Stimulated activated CD4-positive, alpha-beta T cell treated with anti-CD3 and anti-CD28 coated beads, Interleukin-4, amount 100 ng/mL, for 24 hours (primary cell): ENCODE measurements at regions not wholly inside any gene's neighbourhood (a gene's known extent, or its start where the extent isn't known, plus 50 kb on each side); places are given as distances from the start of the nearest gene placed in this dataset.
A peak's percentile ranks its signal among the peaks of the same experiment; 100 is the strongest.
"Not testable (repeated sequence)": the region's sequence is repeated elsewhere in the genome, so short reads cannot be mapped to it uniquely, and the experiment has no call there.

Experiments
- DNase-seq: peaks from one replicate; pipeline ENCODE4 v3.0.0-alpha.2; 2020

DNA sequence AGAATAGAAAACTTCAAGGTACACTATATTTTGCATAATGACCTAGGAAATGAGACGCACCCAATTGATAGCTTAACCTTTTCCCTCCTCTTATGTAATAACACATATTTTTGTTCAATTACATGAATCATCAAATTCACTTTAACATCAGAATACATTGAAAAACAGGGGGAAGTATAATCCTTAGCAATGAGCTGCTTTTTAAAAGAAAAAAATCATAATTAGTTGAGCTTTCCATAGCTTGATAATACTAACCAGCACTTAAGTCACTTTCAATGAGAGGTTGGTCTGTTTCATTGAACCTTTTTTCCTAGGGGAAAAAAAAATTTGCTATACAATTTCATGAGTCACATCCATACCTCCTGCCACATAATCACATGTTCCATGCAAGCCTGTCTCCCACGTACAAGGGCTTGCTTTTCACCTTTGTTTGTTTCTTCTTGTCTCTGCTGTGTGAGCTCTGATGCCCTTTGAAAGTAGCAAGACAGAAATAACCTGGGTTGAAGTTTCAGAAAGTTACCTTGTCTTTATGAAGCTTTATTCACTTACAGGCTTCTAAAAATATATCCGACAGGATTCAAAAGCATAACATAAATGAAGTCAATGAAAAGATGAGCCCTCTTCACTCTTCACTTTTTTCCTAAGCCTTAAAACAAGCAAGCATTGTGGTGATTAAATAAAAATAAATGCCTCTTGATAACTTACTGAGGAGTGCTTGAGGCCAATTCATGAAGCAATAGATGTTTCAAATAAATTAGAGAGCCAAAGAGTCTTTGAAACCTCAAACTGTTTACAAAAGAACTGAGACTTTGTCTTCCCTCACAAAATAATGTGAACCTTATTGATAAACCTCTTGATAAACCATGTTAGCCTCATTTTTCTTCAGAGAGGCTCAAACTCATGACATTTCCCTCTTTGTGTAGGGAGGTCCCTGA, 108.5 kb downstream of the FEM1C start:
- DNase-seq = no peak

DNA sequence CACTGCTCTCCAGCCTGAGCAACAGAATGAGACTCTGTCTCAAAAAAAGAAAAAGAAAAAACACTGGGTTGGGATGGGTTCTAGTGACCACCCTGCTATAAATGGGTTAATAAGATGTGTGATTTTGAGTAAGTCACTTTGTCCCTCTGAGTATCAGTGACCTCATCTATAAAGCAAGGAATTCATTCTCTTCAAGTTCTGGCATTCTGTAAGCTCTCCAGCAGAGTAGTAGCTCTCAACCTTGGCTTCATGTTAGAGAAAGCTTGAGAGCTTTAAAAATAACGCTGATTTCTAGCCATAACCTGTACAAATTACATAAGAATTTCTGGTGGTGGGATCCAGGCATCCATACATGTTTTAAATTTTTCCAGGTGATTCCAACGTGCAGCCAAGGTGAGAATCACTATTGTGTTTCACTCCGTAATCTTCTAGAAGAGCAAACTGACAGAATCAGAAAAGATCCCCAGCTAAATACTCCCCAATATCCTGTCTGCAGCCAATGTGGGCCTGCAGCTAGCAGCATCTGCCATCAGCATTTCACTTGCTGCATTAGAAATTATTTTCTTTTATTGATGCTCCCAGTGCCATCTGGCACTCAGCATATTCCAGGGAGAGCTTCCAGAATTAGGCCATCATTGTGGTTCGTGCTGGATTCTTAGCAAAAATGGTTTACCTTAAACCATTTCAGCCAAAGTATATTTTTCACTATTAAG, 109.4 kb downstream of the FEM1C start:
- no peak for DNase-seq

DNA sequence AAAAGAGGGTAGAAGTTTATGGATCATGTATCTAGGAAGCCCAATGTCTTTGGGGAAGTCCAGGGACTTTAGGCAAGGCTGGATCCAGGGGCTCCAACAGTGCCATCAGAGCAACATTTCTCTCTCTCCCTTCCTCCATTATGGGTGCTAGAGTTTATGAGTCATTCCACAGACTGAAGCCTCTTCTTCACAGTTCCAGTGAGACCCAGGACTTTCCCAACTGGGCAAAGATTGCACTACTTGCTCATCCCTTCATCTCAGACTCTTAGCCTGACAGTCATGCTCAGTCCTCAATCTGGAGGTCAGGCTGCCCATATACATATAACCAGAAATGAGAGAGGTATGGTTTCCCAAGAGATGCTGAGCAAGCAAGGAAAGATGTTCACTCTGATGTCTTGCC, 110.7 kb downstream of the FEM1C start:
- no peak for DNase-seq

DNA sequence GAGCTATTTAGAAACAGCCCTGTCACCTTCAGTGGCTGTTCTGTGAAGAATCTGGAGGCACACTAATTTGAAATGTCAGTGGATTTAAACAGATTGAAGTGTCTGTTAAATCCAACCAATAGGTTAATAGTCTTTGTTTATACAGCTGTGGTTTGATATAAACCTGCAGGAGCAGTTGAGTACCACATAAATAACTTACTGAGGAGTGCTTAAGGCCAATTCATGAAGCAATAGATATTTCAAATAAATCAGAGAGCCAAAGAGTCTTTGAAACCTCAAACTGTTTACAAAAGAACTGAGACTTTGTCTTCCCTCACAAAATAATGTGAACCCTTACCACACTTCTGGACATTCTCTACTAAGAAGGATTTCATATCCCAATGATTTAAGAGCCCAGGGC, 111.9 kb downstream of the FEM1C start:
- no peak for DNase-seq

DNA sequence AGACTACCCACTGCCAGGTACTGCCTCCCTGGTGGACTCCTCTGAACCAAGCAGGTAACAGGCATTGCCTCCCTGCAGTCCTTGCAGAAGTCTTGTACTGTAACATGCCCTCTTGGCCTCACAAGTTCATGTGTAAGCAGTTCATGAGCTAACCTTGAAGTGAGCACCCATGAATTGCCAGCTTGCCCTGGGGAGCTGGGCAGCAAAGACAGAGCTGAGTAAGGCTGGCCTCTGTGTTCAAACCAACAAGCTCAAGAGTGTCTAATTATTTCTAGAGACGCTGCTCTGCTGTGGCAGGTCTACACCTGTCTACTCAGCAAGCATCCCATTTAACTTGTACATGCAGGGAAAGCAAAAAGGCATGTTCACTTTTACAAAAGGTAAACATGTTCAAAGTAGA, 113.5 kb downstream of the FEM1C start:
- no peak for DNase-seq

DNA sequence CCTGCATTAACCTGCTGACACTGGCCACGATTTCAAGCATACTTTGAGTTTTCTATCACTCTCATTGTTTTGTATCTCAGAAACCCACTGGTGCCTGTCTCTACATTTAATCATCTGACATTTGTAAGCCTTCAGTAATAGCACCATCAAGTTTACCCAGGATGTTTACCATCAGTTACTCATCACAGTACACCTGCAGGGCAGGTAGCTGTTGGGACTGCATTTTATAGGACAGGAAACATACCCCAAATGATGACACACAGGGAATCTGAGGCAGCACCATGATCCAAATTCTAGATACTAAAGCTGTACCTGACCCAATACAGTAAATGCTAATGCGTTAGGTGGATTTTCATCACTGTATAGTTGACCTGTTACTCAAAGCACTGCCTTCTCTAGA, 114.2 kb downstream of the FEM1C start:
- no peak for DNase-seq

DNA sequence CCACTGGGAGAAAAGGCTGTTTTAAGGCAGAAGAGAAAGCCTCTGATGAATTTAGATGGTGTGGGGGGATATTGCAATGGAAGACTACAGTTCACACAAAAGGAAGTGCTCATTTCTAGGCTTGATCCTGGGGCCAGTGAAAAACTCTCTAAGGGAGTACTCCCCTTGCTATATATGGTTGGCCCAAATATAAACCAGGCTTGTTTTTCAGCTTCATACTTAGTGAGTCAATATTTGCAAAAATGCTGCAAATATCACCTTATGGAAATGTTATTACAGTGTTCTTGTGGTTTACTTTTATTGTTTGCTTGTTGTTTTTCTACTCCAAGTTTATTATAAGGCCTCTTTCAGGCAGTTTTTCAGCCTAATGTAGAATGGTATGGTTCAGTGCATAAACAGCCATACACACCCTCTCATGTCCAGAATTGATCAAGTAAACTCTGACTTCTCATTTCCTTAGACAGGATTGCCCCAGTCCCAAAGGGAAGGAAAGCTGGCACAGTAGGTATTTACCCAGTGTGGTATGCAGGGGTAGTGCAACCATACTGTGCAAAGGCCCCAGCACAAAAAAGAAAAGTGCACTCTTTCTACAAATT, 115.1 kb downstream of the FEM1C start:
- DNase-seq = no peak

DNA sequence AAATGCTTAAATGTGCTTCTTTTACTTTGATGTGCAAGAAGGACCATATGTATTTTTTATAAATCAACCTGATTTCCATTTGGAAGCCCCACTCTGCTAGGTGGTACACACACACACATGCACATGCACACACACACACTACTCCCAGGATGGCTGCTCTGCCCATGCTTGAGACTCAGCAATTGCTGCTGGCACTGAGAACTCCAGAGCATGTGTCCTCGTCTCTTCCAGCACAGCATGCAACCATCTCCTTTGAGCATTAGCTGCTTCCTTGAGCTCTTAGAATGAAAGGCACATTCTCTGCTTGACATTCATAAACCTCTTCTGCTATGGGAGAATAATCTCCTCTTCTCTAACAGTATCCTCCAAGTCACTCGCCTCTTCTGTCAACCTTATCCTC, 115.9 kb downstream of the FEM1C start:
- DNase-seq = no peak

DNA sequence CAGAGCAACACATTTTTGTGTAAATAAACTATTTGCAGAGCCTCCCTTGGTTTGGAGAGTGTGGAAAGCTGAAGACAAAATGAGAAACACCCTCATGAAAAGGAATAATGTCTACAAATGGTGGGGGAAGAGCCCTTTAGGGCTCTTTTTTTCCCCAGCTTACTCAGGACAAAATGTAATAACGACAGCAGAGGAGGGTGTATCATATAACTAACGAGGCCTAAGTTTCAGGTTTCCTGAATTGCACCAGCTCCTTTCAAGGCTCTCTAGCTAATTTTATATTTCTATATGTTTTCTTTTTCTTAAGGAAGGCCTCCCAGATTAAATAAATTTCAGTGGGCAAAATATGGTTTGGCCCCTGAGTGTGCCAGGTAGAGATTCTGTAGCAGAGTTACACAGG, 116.3 kb downstream of the FEM1C start:
- DNase-seq = no peak

DNA sequence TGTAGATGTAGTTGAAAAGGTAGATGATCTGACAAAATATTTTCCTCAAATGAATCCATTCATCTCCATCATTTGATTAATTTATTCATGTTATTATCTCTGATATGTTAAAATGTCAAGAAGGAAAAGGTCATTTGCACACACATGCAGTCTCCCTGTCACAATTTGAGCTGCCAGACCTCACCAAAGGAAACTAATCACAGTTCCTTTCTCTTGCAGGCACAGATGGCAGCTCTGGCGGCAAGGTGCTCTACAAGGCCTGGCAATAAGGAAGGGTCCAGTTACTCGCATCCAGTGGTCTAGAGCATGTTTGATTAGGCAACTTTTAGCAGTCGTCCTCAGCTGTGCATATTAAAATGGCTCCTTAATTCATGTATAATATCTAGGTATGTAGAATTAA, 120.1 kb downstream of the FEM1C start:
- DNase-seq = no peak

DNA sequence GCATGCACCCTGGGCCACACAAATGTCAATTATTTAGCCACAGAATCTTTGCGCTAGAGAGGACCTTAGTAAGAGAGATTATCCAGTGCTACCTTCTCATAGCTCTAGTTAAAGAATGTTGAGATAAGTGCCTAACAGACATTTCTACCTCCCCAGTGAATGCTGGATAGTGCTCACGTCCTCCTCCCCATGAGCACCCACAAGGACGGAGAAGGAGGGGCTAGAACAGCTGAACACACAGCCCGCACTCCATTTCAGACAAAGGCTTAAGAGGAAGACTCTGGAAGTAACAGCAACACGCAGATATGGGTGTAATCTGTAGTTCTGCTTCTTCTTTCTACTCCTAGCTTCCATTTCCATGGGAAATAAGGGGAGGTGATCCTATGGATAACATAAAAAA, 120.5 kb downstream of the FEM1C start:
- no peak for DNase-seq

DNA sequence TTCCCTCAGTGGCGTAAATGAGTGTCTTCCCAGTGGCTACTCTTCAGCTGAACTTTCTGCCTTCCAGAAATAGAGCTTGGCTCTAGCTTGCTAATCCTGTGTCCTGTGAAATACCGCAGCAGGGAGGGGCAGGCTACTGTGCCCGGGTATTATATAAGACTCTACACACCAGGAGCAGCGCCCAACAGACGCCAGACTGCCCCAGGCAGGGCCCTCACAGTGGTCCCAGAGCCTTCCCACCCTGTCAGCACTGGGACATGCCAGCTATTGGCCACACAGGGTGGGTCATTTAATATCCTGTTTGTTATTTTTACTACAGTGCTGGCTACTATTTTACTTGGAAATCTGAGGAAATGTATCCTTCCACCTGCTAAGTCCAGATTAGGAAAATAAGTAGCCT, 121.0 kb downstream of the FEM1C start:
- no peak for DNase-seq

DNA sequence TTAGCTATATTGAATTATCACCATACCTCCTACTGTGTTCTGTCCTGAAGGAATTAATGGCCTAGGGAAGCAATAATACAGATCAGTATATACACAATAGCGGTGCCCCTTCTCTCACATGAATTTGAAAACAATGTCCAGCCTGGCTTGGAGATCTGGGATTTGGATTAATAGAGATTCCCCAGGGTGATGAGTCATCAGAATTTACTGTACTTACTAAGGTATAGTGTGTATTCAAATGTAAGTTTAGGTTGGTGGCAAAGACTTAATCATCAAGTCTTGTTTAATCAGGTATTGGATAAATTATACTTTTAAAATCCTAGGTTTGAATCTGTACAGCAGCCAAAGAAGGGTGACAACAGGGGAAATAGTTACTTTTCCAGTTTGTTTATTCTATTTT, 121.5 kb downstream of the FEM1C start:
- DNase-seq = no peak

DNA sequence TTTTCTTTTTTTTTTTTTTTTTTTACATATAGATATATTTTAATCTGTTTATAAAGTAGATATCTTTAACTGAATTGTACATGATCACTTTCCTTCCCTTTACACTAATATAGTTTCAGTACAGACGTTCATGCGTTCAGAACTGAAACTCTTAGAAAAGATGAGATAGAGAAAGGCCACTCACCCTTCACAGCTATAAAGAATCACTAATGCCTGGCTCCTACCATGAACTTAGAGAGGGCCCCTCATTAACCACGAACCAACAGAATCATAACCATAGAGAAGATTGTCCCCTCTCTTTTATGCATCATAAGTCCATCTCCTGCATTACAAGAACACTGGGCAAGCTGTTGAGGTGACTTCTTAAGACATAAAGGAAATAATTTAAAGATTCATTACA, 123.8 kb downstream of the FEM1C start:
- not testable (repeated sequence) for DNase-seq

DNA sequence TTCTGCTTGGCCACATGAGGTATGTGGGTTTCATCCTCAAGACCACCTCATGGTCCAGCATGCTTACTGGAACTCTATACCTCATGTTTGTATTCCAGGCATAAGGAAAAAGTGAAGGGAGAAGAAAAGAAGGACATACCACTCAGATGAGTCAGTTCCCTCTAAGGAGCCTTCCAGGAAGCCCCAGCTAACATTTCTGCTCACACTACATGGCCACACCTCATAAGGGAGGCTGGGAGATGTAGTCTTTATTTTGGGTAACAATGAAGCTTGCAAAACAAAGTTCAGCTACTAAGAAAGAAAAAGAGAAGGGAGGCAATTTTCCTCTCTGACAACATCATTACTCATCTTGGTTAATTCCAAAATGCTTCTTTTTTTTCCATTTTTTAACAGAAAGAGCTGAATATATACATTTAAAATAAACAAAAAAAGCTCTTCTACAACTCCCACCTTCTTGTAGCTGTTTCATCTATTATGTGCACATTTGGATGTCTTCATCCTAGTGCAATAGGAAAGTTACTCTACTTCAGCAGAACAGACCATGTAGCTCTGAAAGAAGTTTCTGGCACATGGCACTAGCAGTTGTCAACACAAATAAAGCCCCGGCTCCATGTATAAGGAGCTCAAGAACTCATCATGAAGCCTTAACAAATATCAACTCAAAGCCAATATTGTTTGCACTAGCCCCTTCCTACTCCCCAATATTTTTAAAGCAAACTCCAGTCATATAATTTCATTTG, 123.6 kb upstream of the CCDC112 start:
- no peak for DNase-seq

DNA sequence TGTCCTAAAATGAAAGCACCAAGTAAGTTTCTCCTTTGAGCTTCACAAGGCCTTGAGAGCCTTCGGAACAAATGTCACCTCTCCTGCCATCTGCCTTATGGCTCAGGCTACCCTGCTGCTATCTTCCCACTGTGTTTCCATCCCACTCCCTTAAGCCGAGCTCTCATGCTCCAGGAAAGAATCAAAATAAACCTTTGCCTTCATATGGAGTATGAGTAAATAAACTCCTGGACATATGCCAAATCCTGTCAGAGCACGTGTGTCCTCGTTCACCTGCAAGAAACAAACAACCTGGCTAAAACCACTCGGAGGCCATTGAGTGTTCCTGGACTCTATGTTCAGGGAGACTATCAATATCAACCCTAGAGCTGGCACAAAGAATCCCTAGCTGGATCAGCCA, 122.3 kb upstream of the CCDC112 start:
- no peak for DNase-seq

DNA sequence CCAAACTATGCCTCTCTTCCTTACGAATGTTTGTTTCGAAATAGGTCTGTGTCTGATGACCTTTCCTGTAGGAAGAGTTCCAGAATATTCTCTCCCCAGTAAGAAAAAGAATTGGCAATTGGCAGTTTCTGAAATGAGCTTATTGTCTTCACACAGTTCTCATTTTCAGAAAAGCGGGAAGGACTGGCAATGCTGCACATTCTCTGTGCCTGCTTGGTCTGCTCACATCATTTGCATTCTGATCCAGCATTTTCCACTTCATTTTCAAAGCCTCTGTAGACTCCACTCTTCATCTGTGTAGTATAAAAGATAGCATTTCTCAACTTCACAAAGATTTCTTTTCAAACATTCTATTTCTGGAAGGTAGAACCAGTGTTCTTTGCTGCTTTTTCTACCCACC, 120.6 kb upstream of the CCDC112 start:
- no peak for DNase-seq

DNA sequence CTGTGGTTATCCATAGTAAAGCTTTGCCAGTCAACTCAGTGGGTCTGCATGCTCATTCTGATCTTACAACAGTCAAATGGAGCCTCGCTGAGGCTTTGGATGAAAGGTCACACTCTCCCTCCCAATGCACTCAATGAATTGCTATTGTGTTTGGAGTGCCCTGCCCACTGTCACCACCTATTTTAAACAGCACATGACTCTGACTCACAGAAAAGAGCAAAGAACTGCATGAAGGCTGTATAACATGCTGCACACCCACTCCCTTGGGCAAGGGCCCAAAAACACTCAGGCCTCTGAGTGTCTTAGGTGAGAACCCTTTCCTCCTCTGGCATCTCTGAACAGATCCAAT, 118.7 kb upstream of the CCDC112 start:
- peak; percentile 9 for DNase-seq

DNA sequence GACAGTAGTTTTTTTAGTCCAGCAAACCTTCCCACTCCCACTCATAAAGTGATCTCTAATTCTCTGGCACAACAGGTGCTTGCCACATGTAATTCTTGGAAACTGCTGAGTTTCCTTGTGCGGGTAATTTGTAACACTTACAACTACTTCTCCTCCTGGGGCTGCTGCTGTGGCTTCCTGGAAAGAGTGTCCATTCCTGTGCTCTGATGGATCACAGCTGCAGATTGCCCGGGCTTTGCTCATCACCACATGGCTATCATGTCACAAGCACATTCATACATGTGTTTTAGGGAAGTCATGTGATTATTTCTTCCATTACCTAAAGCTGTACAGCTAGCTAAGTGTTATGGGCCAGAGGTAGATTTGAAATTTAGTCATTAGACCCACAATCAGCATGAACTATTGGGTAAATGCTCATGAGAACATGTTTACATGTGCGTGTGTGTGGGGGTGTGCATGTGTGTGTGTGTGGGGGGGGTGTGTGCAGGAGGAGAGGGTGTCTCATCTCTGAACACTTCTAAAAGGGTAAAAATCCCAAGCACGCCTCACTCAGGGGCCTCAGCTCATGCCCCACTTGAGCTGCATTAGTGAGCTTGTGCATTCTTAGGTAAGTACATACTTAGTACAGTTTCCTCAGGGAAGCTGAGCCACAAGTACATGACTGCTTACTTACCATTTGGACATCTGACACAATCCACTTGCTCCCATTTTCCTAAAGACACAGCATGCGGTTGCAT, 118.1 kb upstream of the CCDC112 start:
- DNase-seq = no peak

DNA sequence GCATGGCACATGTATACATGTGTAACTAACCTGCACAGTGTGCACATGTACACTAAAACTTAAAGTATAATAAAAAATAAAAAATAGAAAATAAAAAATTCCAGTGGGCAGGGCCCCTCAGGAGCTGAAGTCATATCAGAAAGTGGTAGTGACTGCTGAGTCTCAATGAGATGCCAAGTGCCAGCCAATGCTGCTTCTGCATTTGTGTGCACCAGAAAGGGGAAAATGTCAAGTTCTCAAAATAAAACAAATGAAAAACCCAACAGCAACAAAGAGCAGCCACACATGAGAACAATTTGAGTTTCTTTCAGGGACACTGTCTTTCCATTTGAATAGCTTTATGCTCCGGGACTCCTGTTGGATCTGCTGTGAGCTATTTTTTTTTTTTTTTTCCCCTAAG, 117.2 kb upstream of the CCDC112 start:
- DNase-seq = no peak

DNA sequence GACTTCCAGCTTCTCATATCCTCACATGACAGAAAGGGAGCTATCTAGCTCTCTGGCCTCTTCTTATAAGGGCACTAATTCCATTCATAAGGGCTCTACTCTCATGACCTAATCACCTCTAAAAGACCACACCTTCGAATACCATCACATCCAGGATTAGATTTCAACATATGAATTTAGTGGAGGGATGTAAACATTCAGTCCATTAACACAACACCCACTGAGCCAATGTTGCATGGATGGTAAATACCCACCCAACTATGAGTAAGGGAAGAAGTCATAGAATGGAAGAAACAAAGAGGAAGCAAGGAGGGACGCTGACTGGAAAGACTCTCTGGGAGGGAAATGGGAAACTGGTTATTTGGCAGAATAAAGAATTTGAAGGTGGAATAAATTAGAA, 112.6 kb upstream of the CCDC112 start:
- no peak for DNase-seq

DNA sequence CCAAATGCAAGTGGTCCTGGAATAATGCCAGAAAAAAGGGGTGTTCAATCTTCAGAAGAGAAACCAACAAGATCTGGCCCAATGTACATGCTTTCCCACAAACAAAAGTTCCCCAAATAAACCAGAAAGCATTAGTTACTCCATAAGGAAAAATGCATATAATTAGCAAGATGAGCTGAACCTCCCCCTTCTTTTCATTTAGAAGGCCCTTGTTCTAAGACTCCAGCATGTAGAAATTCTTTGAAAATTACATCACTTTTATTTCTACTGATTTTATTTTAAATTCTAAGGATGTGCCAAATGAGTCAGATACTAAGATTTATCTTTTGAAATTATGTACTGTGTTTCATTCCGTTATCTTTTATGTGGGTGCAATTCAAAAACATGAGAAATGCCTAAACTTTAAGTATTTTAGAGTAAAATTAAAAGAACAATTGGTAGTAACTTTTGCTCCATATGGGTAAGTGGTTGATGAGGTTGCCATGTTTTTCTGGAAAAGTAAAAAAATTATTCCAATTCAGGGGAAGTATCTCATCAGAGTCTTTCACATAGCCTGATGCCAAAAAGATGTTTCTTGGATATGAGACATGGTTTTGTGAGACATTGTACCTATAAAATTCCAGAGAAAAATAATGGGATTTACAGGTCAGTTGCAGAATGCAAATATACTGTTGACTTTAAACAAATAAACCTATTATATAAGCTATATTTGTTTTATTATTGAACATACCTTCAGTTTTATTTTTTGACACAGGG, 106.5 kb upstream of the CCDC112 start:
- no peak for DNase-seq
